Cardiac fibroblast (primary cell): ENCODE measurements at regions not wholly inside any gene's neighbourhood (a gene's known extent, or its start where the extent isn't known, plus 50 kb on each side); places are given as distances from the start of the nearest gene placed in this dataset.
"Not testable (repeated sequence)": the region's sequence is repeated elsewhere in the genome, so short reads cannot be mapped to it uniquely, and the experiment has no call there.

Experiments
- DNase-seq, 2 donors: peaks; one replicate each; pipeline versions ENCODE4 v3.0.0 to v3.0.0-alpha.2; 2010; ENCODE audit warnings: low read depth in 2 of 2
- H3K4me3 ChIP-seq, 2 donors: replicated peaks in 1 of 2; 1 replicate in 1 of 2; 2 replicates in 1 of 2; pipeline ENCODE4 v1.5.1; 2011; ENCODE audit warnings: low read depth in 2 of 2, low read length in 2 of 2, mild to moderate bottlenecking in 2 of 2, moderate library complexity in 1 of 2
- CTCF ChIP-seq: IDR thresholded peaks from one replicate; pipeline ENCODE4 v1.5.1; 2011; ENCODE audit warnings: low read depth, mild to moderate bottlenecking, low read length, inconsistent platforms

GRCh38 chrX:114508756-114509155, 75.1 kb upstream of the HTR2C start:
- TF ChIP-seq CTCF = no peak
- no peak for DNase-seq
- no peak overlapping the region for H3K4me3 ChIP-seq

GRCh38 chrX:114519524-114519923, 64.4 kb upstream of the HTR2C start:
- no peak overlapping the region for H3K4me3 ChIP-seq
- no peak for TF ChIP-seq CTCF
- DNase-seq = no peak

GRCh38 chrX:114520701-114521100, 63.2 kb upstream of the HTR2C start:
- DNase-seq, H3K4me3 ChIP-seq: not testable (repeated sequence)

- DNase-seq = peak in 1 of 2 donors; percentile 54
- H3K4me3 ChIP-seq = no peak overlapping the region
- no peak for TF ChIP-seq CTCF
These were observed 51.6 kb upstream of the HTR2C start for GRCh38 chrX:114532111-114532805.
